Stimulated activated memory B cell treated with anti-CD40 and anti-IgM and Interleukin-4, amounts not matched to agents 10 μg/mL and 1 μg/mL and 100 μg/mL, for 72 hours (primary cell): ENCODE measurements at regions not wholly inside any gene's neighbourhood (a gene's known extent, or its start where the extent isn't known, plus 50 kb on each side); places are given as distances from the start of the nearest gene placed in this dataset.

Source experiments
- ATAC-seq: fragments of 150-1000 bp; cut with Tn5 transposase; 2 replicates; pipeline ENCODE4 v1.10.0; 2021
- H3K27ac Mint-ChIP-seq: one replicate; pipeline ENCODE4 v1.8.0; 2022; ENCODE audit warnings: mild to moderate bottlenecking, mixed read lengths
- H3K27me3 Mint-ChIP-seq: one replicate; pipeline ENCODE4 v1.8.0; 2022; ENCODE audit warnings: mixed read lengths
- H3K36me3 Mint-ChIP-seq: one replicate; pipeline ENCODE4 v1.8.0; 2022; ENCODE audit warnings: mixed read lengths
- H3K4me1 Mint-ChIP-seq: one replicate; pipeline ENCODE4 v1.8.0; 2022; ENCODE audit warnings: mixed read lengths
- H3K4me3 Mint-ChIP-seq: one replicate; pipeline ENCODE4 v1.8.0; 2022; ENCODE audit warnings: mild to moderate bottlenecking, moderate library complexity, mixed read lengths
- H3K9me3 Mint-ChIP-seq: one replicate; pipeline ENCODE4 v1.8.0; 2022; ENCODE audit warnings: mixed read lengths

- no peak overlapping the region for H3K4me3 Mint-ChIP-seq
- H3K27me3 Mint-ChIP-seq: peaks cover 12% of the 10 kb centered on the region
- H3K9me3 Mint-ChIP-seq: peaks cover 3% of the 10 kb centered on the region
- no peak overlapping the region for H3K27ac Mint-ChIP-seq
- no peaks in the 10 kb centered on the region for H3K4me1 Mint-ChIP-seq
- no peak for ATAC-seq
- no peaks in the 10 kb centered on the region for H3K36me3 Mint-ChIP-seq
Observed at GRCh38 chr3:18625085-18625484, 199.9 kb upstream of the SATB1 start.

GRCh38 chr3:18623220-18623619, 198.1 kb upstream of the SATB1 start:
- H3K4me3 Mint-ChIP-seq: no peak overlapping the region
- H3K9me3 Mint-ChIP-seq: peaks cover 3% of the 10 kb centered on the region
- no peak for ATAC-seq
- no peaks in the 10 kb centered on the region for H3K36me3 Mint-ChIP-seq
- no peak overlapping the region for H3K27ac Mint-ChIP-seq
- no peaks in the 10 kb centered on the region for H3K4me1 Mint-ChIP-seq
- H3K27me3 Mint-ChIP-seq: peaks cover 12% of the 10 kb centered on the region

GRCh38 chr3:18618723-18619122, 193.6 kb upstream of the SATB1 start:
- ATAC-seq: no peak
- Mint-ChIP-seq H3K9me3 (no peaks in the 10 kb centered on the region), H3K27me3 (no peaks in the 10 kb centered on the region), H3K27ac (no peak overlapping the region), H3K36me3 (no peaks in the 10 kb centered on the region), H3K4me1 (no peaks in the 10 kb centered on the region), H3K4me3 (no peak overlapping the region)

GRCh38 chr3:18611991-18612390, 186.9 kb upstream of the SATB1 start:
- Mint-ChIP-seq H3K36me3 (no peaks in the 10 kb centered on the region), H3K4me3 (no peak overlapping the region), H3K4me1 (no peaks in the 10 kb centered on the region), H3K27ac (no peak overlapping the region), H3K27me3 (no peaks in the 10 kb centered on the region), H3K9me3 (peaks cover 7% of the 10 kb centered on the region)
- no peak for ATAC-seq

- Mint-ChIP-seq H3K27ac (no peak overlapping the region), H3K9me3 (peaks cover 7% of the 10 kb centered on the region), H3K27me3 (no peaks in the 10 kb centered on the region), H3K4me1 (no peaks in the 10 kb centered on the region), H3K36me3 (no peaks in the 10 kb centered on the region), H3K4me3 (no peak overlapping the region)
- no peak for ATAC-seq
Observed at GRCh38 chr3:18609187-18609586, 184.0 kb upstream of the SATB1 start.

- no peak overlapping the region for H3K4me3 Mint-ChIP-seq
- H3K27ac Mint-ChIP-seq: no peak overlapping the region
- ATAC-seq: no peak
- peaks cover 10% of the 10 kb centered on the region for H3K9me3 Mint-ChIP-seq
- H3K4me1 Mint-ChIP-seq: no peaks in the 10 kb centered on the region
- no peaks in the 10 kb centered on the region for H3K27me3 Mint-ChIP-seq
- H3K36me3 Mint-ChIP-seq: no peaks in the 10 kb centered on the region
Observed at GRCh38 chr3:18597919-18598318, 172.8 kb upstream of the SATB1 start.

- peaks cover 13% of the 10 kb centered on the region for H3K27me3 Mint-ChIP-seq
- H3K4me1 Mint-ChIP-seq: no peaks in the 10 kb centered on the region
- no peak for ATAC-seq
- H3K36me3 Mint-ChIP-seq: no peaks in the 10 kb centered on the region
- H3K27ac Mint-ChIP-seq: no peak overlapping the region
- no peak overlapping the region for H3K4me3 Mint-ChIP-seq
- peaks cover 4% of the 10 kb centered on the region for H3K9me3 Mint-ChIP-seq
Observed at GRCh38 chr3:18593231-18593630, 168.1 kb upstream of the SATB1 start.

- no peaks in the 10 kb centered on the region for H3K36me3 Mint-ChIP-seq
- H3K27ac Mint-ChIP-seq: no peak overlapping the region
- H3K9me3 Mint-ChIP-seq: no peaks in the 10 kb centered on the region
- ATAC-seq: no peak
- peaks cover 13% of the 10 kb centered on the region for H3K27me3 Mint-ChIP-seq
- H3K4me3 Mint-ChIP-seq: no peak overlapping the region
- no peaks in the 10 kb centered on the region for H3K4me1 Mint-ChIP-seq
Observed at GRCh38 chr3:18591120-18591519, 166.0 kb upstream of the SATB1 start.

- Mint-ChIP-seq H3K4me3 (no peak overlapping the region), H3K27ac (no peak overlapping the region), H3K27me3 (peaks cover 21% of the 10 kb centered on the region), H3K4me1 (no peaks in the 10 kb centered on the region), H3K36me3 (no peaks in the 10 kb centered on the region), H3K9me3 (peaks cover 5% of the 10 kb centered on the region)
- ATAC-seq: no peak
Observed at GRCh38 chr3:18586076-18586475, 160.9 kb upstream of the SATB1 start.

GRCh38 chr3:18585004-18585968, 160.1 kb upstream of the SATB1 start:
- no peak overlapping the region for H3K4me3 Mint-ChIP-seq
- no peak for ATAC-seq

GRCh38 chr3:18580268-18580667, 155.1 kb upstream of the SATB1 start:
- no peaks in the 10 kb centered on the region for H3K36me3 Mint-ChIP-seq
- H3K9me3 Mint-ChIP-seq: peaks cover 5% of the 10 kb centered on the region
- peaks cover 23% of the 10 kb centered on the region for H3K27me3 Mint-ChIP-seq
- no peak for ATAC-seq
- peaks cover 7% of the 10 kb centered on the region for H3K4me1 Mint-ChIP-seq
- no peak overlapping the region for H3K27ac Mint-ChIP-seq
- H3K4me3 Mint-ChIP-seq: no peak overlapping the region

More at GRCh38 chr3:18585004-18585968, 160.1 kb upstream of the SATB1 start:
- Mint-ChIP-seq H3K9me3 (peaks cover 5% of the 10 kb centered on the region), H3K4me1 (no peaks in the 10 kb centered on the region), H3K36me3 (no peaks in the 10 kb centered on the region), H3K27ac (no peak overlapping the region), H3K27me3 (peaks cover 21% of the 10 kb centered on the region)

GRCh38 chr3:18579661-18580060, 154.5 kb upstream of the SATB1 start:
- H3K27ac Mint-ChIP-seq: no peak overlapping the region
- peaks cover 7% of the 10 kb centered on the region for H3K4me1 Mint-ChIP-seq
- no peak for ATAC-seq
- peaks cover 5% of the 10 kb centered on the region for H3K9me3 Mint-ChIP-seq
- H3K4me3 Mint-ChIP-seq: no peak overlapping the region
- peaks cover 23% of the 10 kb centered on the region for H3K27me3 Mint-ChIP-seq
- H3K36me3 Mint-ChIP-seq: no peaks in the 10 kb centered on the region

- H3K27ac Mint-ChIP-seq: no peak overlapping the region
- H3K4me1 Mint-ChIP-seq: peaks cover 7% of the 10 kb centered on the region
- peaks cover 14% of the 10 kb centered on the region for H3K27me3 Mint-ChIP-seq
- no peak overlapping the region for H3K4me3 Mint-ChIP-seq
- no peaks in the 10 kb centered on the region for H3K36me3 Mint-ChIP-seq
- no peaks in the 10 kb centered on the region for H3K9me3 Mint-ChIP-seq
- ATAC-seq: no peak
Observed at GRCh38 chr3:18575573-18575972, 150.4 kb upstream of the SATB1 start.

- Mint-ChIP-seq H3K27me3 (peaks cover 14% of the 10 kb centered on the region), H3K4me3 (no peak overlapping the region), H3K36me3 (no peaks in the 10 kb centered on the region), H3K9me3 (no peaks in the 10 kb centered on the region), H3K4me1 (no peaks in the 10 kb centered on the region), H3K27ac (no peak overlapping the region)
- ATAC-seq: no peak
Observed at GRCh38 chr3:18572809-18573208, 147.7 kb upstream of the SATB1 start.

- Mint-ChIP-seq H3K36me3 (no peaks in the 10 kb centered on the region), H3K4me3 (no peak overlapping the region), H3K27me3 (no peaks in the 10 kb centered on the region), H3K9me3 (no peaks in the 10 kb centered on the region), H3K27ac (no peak overlapping the region), H3K4me1 (no peaks in the 10 kb centered on the region)
- no peak for ATAC-seq
Observed at GRCh38 chr3:18567293-18567692, 142.2 kb upstream of the SATB1 start.
